Stimulated activated CD4-positive, alpha-beta T cell treated with anti-CD3 and anti-CD28 coated beads, Interleukin-2, amount 100 ng/mL, for 4 hours (primary cell): ENCODE measurements at regions not wholly inside any gene's neighbourhood (a gene's known extent, or its start where the extent isn't known, plus 50 kb on each side); places are given as distances from the start of the nearest gene placed in this dataset.
"Not testable (repeated sequence)": the region's sequence is repeated elsewhere in the genome, so short reads cannot be mapped to it uniquely, and the experiment has no call there.

Experiments used
- DNase-seq: peaks from one replicate; pipeline ENCODE4 v3.0.0-alpha.2; 2020; ENCODE audit warnings: low read depth

DNA sequence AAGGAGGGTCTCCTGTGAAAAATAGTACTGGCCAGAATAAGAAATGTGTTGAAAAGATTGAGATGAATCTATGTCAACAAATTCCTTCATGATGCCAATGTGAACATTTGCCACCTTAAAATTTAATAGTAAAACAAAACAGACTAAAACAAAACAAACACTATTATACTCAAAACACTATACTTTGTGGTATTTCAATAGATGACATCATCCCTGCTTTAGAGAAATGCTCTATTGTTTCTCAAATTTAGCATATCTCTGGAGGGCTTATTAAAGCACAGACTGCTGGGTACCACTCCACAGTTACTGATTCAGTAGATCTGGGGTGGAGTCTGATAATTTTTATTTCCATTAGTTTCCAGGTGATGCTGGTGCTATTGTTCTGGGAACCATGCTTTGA is 579.4 kb upstream of the FAM98A start:
- DNase-seq: no peak

DNA sequence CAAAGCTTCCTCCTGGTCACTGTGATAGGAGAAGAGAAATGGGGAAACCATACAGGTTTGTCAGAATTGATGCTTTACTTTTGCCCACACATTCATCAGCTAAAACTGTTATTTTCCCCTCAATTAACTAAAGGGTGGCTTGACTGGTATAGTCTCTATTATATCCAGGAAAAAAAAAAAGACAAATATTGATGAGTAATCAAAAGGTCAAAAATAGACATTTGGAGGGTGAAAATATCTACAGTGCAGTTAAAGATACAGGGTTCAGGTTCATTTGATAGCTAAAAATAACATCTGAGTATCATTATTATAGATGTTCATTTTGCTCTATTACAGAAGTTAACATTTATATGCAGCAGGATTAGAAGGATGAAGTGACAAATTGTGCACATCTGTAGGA is 577.6 kb upstream of the FAM98A start:
- no peak for DNase-seq

DNA sequence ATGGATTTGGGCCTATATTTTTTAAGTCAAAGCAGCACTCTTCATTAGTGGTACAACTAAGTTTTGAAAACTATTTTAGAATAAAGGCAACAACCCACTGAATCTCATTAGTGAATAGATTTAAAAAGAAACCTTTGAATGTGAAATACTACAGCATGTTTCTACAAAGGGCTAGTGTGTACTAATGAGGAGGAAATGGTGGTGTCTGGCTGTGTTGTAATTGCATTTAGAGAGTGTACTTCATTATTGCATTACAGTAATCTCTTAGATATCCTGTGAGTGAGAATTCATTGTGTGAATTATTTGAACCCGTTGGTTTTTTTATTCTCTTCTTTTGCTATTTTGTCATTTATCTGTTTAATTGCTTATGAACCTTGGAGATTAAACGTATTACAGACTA is 575.4 kb upstream of the FAM98A start:
- DNase-seq: no peak

DNA sequence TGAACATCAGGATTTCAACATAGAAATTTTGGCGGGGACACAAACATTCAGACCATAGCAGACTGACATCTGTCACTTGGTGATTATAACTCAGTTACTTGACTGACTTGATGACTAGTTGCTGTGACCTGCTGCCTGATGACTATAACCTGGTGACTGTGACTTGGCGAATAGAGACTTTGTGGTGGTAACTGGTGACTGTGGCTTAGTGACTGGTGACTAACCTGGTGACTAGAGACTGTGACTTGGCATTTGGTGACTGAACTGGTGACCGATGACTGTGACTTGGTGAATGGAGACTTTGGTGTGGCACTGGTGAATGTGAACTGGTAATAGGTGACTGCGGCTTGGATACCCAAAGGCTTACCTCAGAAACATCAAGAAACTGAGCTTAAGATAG is 563.1 kb upstream of the FAM98A start:
- no peak for DNase-seq

DNA sequence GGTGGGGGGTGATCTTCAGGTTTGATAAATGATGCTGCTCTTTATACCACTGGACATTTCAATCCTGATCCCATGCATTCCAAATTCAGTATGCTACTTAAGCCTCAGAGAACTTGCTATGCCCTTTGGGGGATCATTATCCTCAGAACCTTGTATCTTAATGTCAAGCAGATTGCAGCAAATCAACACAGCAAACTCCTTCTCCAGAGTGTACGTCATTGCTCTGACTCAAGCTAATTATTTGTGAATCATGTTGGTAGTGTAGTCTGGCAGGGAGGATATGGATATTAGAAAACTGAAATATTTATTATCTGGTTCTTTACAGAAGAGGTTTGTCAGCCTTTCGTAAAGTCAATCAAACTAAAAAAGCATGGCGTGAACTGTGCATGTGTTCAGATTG is 562.5 kb upstream of the FAM98A start:
- no peak for DNase-seq

DNA sequence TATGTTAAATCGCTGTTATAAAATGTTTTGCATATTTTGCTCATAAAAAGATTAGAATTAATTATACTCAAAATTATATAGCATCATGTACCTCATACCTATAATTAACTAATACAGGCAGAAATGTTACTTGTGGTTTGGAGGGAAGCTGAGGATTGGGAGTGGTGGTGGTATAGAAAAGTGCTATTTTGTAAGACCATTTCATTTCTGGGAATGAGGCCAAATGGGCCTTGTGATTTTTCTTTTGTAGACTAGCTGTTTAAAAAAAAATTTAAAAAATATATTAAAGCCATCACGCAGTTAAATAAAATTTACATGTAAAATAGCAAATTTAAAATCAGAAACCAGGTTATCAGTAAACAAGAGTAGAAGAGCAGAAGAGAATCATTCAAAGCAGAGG is 560.8 kb upstream of the FAM98A start:
- no peak for DNase-seq

DNA sequence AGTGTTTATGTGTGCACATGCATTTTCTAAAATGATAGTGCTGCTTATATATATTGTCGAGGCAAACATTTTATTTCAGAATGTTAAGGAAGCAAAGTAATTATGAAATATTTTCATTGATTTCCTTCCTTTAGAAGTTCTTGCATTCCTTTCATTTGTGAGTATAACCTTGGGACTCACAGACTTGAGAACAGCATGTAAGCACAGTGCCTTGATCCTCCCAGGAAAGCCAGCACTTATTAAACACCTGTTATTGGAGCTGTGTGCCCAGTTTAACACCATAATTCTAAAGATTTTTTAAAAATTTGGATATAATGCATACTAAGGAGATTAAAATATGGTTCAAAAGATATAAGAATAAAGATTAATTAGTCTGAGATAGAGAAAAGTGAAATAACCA is 554.4 kb upstream of the FAM98A start:
- no peak for DNase-seq

DNA sequence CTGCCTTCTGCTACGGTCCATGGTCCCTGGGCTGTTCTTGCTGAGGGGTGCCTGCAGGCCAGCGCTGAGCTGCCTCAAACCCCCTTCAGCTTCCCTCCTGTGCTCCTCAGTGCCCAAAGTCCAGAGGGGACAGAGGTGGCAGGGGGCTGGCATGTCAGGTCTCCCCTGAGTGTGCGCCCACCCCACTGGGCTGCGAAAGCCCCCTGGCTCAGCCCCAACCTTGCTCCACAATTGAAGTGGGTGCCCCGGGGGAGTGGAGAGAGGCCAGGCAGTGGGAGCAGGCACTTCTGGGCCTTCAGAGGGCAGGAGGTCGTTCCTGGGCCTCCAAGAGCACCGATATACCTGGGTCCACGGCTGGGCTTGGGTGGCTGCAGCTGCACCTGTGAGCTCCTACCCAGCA is 548.7 kb upstream of the FAM98A start:
- no peak for DNase-seq

DNA sequence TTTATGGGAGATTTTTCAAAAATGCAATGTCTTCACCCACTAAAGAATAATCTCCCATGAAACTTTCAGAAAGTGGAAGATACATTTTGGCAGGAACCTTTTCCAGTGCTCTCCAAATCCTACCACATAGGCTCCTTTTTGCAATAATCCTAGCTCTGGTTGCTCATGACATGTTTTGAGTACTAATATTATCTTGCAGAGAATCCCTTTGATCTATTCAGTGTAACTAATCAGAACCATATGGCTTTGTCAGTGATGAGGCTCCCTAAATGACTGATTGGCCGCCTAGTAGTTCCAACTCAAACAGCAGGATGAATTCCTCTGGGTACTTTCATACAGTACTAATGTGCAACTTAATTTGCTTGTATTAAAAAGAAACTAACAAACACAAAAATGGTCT is 544.0 kb upstream of the FAM98A start:
- no peak for DNase-seq

DNA sequence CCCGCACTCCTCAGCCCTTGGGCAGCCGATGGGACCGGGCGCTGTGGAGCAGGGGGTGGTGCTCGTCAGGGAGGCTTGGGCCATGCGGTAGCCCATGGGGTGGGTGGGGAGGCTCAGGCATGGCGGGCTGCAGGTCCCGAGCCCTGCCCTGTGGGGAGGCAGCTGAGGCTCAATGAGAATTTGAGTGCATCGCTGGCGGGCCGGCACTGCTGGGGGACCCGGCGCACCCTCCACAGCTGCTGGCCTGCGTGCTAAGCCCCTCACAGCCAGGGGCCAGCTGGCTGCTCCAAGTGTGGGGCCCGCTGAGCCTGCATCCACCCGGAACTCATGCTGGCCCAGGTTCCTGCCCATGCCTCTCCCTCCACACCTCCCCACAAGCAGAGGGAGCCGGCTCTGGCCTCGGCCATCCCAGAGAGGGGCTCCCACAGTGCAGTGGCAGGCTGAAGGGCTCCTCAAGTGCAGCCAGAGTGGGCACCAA is 543.5 kb upstream of the FAM98A start:
- DNase-seq: not testable (repeated sequence)

DNA sequence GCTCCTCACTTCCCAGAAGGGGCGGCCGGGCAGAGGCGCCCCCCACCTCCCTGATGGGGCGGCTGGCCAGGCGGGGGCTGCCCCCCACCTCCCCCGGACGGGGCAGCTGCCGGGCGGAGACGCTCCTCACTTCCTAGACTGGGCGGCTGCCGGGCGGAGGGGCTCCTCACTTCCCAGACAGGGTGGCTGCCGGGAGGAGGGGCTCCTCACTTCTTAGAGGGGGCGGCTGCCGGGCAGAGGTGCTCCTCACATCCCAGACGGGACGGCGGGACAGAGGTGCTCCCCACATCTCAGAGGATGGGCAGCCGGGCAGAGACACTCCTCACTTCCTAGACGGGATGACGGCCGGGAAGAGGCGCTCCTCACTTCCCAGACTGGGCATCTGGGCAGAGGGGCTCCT is 534.0 kb upstream of the FAM98A start:
- DNase-seq: not testable (repeated sequence)

DNA sequence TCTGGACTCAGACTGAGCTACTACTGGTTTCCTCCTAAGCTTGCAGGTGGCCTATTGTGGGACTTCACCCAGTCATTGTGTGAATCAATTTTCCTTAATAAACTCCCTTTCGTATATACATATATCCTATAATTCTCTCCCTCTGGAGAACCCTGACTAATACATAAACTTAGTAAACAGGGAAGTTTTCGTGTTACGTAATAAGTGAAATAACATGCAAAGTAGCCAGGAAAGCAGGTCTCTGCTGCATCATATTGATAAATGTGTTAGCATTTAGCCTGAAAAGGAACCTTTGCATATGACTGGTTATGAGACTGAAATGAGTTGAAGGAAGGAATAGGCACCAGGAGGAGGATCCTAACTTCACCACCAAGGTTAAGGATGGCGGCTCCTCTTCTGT is 527.2 kb upstream of the FAM98A start:
- DNase-seq: no peak

DNA sequence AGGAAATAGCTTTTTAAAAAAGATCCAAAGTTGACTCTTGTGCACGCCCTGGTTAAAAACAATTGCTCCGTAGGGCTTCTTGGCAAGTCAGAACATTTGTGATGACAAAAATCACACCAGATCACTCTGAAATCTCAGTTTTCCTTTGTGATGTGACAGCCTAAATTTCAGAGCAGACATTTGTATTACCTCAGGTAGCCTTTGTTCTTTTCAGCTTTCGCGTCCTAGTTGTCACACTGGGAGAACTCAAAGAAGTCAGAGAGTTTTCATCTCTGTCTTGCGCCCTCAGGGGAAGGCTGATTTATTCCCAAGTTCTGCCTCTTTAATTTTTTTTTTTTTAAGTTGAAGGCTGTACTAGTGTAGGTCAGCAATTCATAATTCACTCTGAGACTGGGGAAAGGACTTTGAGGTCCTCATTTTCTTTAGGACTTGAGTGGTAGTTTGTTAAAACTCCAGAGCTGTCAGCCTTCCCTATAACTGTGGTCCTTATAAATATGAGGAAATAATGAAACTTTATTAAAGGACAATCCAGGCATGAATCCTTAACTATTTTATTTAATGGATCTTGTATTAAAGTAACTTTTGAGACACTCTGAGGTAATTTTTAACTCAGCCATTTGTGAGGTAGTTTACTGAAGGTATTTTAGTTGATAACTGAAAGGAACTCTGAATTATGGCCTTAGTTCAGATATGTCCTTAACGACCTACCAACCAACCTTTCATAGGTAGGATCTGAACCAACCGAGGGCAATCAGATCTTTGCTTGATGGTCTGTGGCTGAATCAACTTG is 525.1 kb upstream of the FAM98A start:
- no peak for DNase-seq

DNA sequence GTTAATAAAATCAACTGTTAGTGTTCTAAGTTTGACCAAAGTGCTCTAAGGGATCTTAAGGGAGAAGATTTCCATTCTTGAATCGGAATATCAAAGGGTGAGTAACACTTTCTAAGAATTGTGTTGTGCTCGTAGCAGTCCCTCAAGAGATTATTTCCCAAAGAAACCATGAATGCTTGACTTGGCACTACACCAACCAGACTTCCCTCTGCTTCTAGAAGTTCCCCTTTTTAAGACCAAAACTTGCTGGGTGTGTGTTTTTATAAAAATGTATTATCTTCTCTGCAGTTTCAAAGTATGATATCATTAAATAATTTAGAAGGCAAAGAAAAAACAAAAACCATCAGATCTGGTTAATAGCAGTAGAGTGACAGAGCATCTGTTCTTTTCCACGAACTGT is 522.0 kb upstream of the FAM98A start:
- DNase-seq: no peak

DNA sequence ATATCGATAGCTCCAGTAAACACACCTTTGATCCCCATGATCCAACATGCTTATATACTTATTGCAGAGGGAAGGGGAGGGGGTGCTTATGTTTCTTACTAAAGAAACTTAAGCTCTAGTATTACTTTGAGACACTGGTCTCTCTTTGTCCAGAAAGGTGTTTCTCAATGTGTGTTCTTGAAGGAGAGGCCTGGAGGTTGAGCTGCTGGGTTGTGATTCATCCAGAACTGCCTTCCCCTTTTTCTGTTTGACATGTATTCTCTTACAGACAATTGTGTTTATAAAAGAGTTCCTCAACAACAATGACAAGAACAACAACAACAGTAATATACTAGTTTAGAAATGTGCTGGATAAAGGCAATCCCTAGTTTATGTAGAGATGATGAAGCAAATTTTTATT is 516.0 kb upstream of the FAM98A start:
- no peak for DNase-seq

DNA sequence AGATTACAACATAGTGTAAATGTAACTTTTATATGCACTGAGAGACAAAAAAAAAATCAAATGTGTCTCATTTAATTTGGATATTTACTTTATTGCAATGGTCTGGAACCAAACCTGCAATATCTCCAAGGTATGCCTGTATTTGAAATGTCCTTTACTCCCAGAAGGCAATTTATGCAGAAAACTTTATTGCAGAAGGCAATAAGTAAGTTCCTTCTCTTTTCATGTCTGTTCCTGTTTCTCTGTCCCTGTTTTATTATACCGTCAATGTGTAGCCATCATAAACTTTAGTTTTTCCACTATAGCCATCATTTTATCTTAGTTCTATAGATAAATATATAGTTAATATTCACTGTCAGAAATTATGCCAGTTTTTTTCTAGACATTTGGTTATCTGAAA is 513.1 kb upstream of the FAM98A start:
- no peak for DNase-seq

DNA sequence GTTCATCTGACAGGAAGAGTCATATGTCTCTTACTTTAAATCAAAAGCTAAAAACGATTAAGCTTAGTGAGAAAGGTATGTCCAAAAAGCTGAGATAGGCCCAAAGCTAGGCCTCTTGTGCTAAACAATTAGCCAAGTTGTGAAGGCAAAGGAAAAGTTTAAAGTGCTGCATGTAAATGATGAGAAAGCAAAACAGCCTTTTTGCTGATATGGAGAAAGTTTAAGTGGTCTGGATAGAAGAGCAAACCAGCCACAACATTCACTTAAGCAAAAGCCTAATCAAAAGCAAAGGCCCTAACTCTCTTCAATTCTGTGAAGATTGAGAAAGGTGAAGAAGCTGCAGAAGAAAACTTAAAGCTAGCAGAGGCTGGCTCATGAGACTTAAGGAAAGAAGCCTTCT is 511.3 kb upstream of the FAM98A start:
- DNase-seq: no peak

DNA sequence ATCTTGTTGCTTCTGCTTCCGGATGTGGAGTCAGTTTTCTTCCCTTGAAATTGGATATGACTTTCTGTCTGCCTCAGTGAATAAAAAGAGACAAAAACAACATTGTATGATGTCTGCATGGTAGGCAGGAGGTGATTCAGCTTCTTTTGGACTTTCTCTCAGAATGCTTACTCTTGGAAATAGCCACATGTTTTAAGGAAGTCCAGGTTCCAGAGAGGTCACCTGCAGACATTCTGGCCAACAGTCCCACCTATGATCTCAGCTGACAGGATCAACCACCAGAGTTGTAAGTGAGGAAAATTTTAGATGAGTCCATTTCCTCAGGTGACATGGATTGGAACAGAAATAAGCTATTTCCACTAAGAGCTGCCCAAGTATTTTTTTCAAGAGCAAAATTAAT is 508.7 kb upstream of the FAM98A start:
- DNase-seq: no peak

DNA sequence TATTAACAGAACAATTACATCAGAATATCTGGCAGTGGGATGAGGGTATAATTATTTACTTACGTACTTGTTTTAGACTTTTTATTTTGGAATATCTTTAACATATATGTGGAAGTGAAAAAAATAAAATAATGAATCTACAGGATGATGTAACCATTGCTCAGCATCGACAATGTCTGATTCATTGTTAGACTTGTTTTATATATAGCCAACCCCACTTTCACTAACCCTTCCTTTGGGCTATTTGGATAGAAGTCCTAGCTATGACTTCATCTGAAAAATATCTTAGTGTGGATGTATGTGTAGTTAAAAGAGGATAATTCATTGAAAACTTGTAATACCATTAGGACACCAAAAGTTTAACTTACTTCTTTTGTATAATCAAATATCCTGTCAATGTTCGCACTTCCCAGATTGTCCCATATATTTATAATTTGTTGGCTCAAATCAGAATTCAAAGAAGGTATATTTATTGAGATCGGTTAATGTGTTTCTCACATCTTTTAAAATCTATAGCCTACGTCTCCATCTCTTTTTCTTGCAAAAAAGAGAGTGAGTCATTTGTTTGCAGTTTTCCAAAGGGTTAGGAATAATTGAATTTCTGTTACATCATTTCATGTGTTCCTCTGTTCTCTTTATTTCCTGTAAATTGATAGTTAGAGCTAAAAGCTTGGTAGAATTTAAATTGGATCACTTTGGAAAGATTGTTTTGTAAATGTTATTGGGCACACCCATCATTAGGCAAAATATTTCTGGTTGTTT is 506.1 kb upstream of the FAM98A start:
- no peak for DNase-seq

DNA sequence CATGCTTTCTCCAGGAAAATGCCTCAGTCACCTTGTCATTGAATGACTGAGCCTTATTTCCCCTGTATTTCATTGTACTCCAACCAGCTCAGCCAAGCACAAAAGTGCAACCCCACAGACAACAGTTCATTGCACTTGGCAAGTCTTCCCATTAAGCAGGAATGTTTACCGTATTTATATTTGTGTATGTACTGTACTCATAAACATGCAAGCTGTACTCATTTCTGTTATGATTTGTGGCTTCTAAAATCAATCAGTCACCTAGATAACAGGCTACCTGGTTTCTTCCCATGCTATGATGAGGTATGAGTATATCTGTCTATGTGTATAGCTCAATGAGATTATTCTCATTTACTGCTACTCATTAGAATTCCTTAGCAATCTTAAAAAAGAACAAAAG is 505.5 kb upstream of the FAM98A start:
- DNase-seq: no peak

DNA sequence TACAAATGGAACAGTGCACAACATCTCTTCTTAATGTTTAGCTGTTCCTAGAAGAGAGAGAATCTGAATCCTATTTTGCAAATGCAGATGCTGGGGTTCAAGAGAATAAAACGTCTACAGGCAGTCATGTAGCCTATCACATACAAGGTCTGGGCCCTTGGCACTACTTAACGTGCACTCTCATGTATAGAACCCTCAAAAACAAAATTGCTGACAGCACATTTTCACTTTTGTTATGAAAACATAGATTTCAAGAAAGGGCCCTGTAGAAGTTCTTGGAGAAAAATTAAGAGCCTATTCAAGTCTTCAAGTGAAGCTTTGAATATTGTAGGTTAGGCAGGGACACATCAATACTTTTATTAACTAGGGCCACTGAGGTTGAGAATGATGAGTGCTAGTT is 504.3 kb upstream of the FAM98A start:
- DNase-seq: no peak

DNA sequence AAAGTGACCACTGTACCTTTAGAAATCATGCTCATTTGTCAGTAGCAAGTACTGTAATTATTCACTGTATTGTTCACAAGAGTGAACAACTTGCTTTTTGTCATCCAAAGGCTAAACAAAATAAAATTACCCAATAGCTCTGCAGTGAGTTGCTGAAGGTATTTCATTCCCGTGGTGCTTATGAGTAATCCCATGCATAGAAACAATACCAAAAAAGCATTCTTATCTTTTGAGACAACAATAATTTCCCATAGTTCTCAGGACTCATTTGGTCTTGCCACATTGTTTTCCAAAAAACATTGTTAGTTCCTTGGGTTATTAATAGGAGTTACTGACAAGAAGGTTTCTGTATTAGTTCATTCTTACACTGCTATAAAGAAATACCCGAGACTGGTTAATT is 503.2 kb upstream of the FAM98A start:
- no peak for DNase-seq

DNA sequence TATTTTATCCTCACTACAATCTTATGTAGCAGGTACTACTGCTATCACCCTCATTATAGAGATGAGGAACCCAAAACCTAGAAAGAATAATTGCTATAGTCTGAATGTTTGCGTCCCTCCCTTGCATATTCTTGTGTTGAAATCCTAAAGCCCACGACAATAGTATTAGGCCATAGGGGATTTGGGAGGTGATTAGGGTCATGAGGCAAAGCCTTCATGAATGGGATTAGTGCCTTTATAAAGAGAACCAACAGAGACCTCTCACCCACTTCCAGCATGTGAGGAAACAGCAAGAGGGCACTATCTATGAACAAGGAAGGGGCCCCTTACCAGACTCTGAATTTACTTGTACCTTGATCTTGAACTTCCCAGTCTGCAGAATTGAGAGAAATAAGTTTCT is 500.3 kb upstream of the FAM98A start:
- DNase-seq: no peak

DNA sequence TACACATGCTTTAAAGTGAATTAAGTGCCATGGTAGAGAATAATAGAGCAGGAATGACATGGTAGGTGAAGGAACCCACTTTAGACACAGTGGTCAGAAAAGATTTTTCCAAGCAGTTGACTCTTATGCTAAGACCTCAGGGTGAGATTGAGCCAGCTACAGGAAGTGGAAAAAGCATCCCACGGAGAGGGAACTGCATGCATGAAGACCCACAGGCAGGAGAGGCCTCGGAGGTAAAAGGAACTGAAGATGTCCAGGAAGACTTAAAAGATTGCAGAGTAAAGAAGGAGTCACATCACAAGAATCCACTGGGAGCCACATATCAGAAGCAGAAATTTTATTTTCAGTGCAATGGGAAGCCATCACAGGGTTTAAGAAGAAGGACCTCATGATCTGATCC is 499.2 kb upstream of the FAM98A start:
- DNase-seq: no peak
